NCI-H460 (cell line): ENCODE measurements at regions not wholly inside any gene's neighbourhood (a gene's known extent, or its start where the extent isn't known, plus 50 kb on each side); places are given as distances from the start of the nearest gene placed in this dataset.

Source experiments
- DNase-seq: peaks from one replicate; pipeline ENCODE4 v3.0.0-alpha.2; 2016; ENCODE audit warnings: low read depth; ENCODE audit errors: extremely low read depth

- no peak for DNase-seq
Observed at GRCh38 chr7:106606120-106606519, 54.8 kb downstream of the CCDC71L start.

- no peak for DNase-seq
Observed at GRCh38 chr7:106604971-106605370, 56.0 kb downstream of the CCDC71L start.

GRCh38 chr7:106604303-106604924 is 56.5 kb downstream of the CCDC71L start:
- DNase-seq, result no peak

- no peak for DNase-seq
Observed at GRCh38 chr7:106603346-106603745, 57.6 kb downstream of the CCDC71L start.

- no peak for DNase-seq
Observed at GRCh38 chr7:106602062-106602461, 58.9 kb downstream of the CCDC71L start.

- no peak for DNase-seq
Observed at GRCh38 chr7:106600569-106601373, 60.2 kb downstream of the CCDC71L start.

GRCh38 chr7:106599343-106599698 is 61.6 kb downstream of the CCDC71L start:
- DNase-seq, result no peak

GRCh38 chr7:106598663-106599342 is 62.2 kb downstream of the CCDC71L start:
- DNase-seq, result peak; percentile 65

- no peak for DNase-seq
Observed at GRCh38 chr7:106597751-106598546, 63.0 kb downstream of the CCDC71L start.

- no peak for DNase-seq
Observed at GRCh38 chr7:106597014-106597413, 63.9 kb downstream of the CCDC71L start.

GRCh38 chr7:106595922-106596321 is 65.0 kb downstream of the CCDC71L start:
- no peak for DNase-seq

GRCh38 chr7:106593028-106593417 is 67.9 kb downstream of the CCDC71L start:
- no peak for DNase-seq

GRCh38 chr7:106592282-106593027 is 68.5 kb downstream of the CCDC71L start:
- no peak for DNase-seq

- DNase-seq, result no peak
Observed at GRCh38 chr7:106591146-106591545, 69.8 kb downstream of the CCDC71L start.

- no peak for DNase-seq
Observed at GRCh38 chr7:106590209-106590816, 70.6 kb downstream of the CCDC71L start.

GRCh38 chr7:106589198-106589879 is 71.6 kb downstream of the CCDC71L start:
- DNase-seq, result no peak

- DNase-seq, result no peak
Observed at GRCh38 chr7:106588422-106589197, 72.3 kb downstream of the CCDC71L start.

GRCh38 chr7:106584914-106585759 is 75.8 kb downstream of the CCDC71L start:
- DNase-seq, result no peak
